HL-60 (cell line): ENCODE measurements at regions not wholly inside any gene's neighbourhood (a gene's known extent, or its start where the extent isn't known, plus 50 kb on each side); places are given as distances from the start of the nearest gene placed in this dataset.

Experiments used
- CTCF ChIP-seq: IDR thresholded peaks from one replicate; pipeline ENCODE4 v1.5.1; 2011; ENCODE audit warnings: low read length, control low read depth, inconsistent platforms; ENCODE audit not compliant: insufficient read depth
- GABPA ChIP-seq: IDR thresholded peaks from 2 replicates; pipeline ENCODE4 v1.6.1; 2012; ENCODE audit warnings: low read depth
- POLR2AphosphoS5 ChIP-seq: IDR thresholded peaks from 2 replicates; pipeline ENCODE4 v1.6.1; 2012; ENCODE audit warnings: low read depth
- REST ChIP-seq: IDR thresholded peaks from 2 replicates; pipeline ENCODE4 v1.6.1; 2012; ENCODE audit warnings: low read depth; ENCODE audit not compliant: insufficient replicate concordance
- SPI1 ChIP-seq: IDR thresholded peaks from 2 replicates; pipeline ENCODE4 v1.6.1; 2012; ENCODE audit warnings: low read depth, mild to moderate bottlenecking, borderline replicate concordance

DNA sequence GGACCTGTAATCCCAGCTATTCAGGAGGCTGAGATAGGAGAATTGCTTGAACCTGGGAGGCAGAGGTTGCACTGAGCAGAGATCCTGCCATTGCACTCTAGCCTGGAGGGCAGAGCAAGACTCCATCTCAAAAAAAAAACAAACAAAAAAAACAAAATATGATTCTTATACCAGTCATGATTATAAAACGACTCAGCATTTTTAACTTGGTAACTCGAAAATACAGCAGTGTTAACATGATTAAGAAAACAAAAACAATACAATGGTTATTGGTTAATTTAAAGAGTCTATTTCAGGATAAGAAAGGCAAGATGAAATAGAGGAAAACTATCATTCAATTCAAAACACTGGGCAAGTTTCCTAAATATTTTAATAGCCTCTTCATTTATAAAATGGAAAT lies 865.3 kb downstream of the PCDH7 start:
- TF ChIP-seq CTCF (no peak), REST (no peak), POLR2AphosphoS5 (no peak), GABPA (no peak), SPI1 (no peak)
